ENCODE measurements at regions not wholly inside any gene's neighbourhood (a gene's known extent, or its start where the extent isn't known, plus 50 kb on each side); places are given as distances from the start of the nearest gene placed in this dataset.

DNA sequence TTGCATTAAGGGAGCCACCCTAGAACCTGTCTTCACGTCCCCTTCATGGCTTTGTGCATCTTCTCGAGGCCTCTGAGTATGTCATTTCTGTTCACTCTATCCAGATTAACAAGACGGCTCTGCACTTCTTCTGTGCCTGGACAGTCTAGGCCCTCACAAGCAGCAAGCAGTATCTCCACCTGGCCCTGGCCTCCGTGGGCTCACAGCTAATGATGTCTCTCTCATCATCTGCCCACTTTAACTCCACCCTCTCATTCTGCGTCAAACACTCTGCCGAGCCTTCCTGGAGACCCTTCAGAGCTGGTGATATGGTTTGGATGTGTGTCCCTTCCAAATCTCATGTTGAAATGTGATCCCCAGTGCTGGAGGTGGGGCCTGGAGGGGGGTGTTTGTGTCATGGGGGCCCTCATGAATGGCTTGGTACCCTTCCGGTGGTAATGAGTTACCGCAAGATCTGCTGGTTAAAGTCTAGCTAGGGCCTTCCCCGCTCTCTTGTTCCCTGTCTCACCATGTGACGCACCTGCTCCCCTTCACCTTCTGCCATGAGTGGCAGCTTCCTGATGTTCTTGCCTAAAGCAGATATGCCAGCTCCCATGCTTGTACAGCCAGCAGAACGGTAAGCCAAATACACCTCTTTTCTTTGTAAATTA is 132.5 kb upstream of the ID2 start:
- H3K14ac ChIP-seq (ENCODE audit: low read length): no peak overlapping the region
- no peak overlapping the region for H2AK5ac ChIP-seq (ENCODE audit: low read length)
- peaks cover 21% of the 10 kb centered on the region for H3K79me1 ChIP-seq (ENCODE audit: low read length)
- H3K23ac ChIP-seq (ENCODE audit: low read length): no peak overlapping the region
- H2BK120ac ChIP-seq (ENCODE audit: insufficient read depth, low read length, poor library complexity): peak overlapping the region; percentile 16
- peak overlapping the region; percentile 16 for H2BK12ac ChIP-seq (ENCODE audit: low read length)
- no peak overlapping the region for H3K9ac ChIP-seq (ENCODE audit: low read length)
- DNase-seq: no peak
- no peaks in the 10 kb centered on the region for H3K27me3 ChIP-seq (ENCODE audit: insufficient read depth, low read length)
- no peak overlapping the region for H3K27ac ChIP-seq (ENCODE audit: low read depth, low read length)
- H3K9me3 ChIP-seq (ENCODE audit: insufficient read depth, low read depth, low read length): peaks cover 2% of the 10 kb centered on the region
- no peak overlapping the region for H4K12ac ChIP-seq (ENCODE audit: low read depth, low read length)
- H3K36me3 ChIP-seq (ENCODE audit: control insufficient read depth in 1 of 2, insufficient read depth in 2 of 2, low read length in 2 of 2): no peaks in the 10 kb centered on the region
- no peak overlapping the region for H3K4me3 ChIP-seq (ENCODE audit: low read depth, low read length)
- no peak overlapping the region for H4K8ac ChIP-seq (ENCODE audit: low read depth, low read length)
- H3K4me1 ChIP-seq (ENCODE audit: control insufficient read depth in 1 of 2, insufficient read depth in 2 of 2, low read length in 2 of 2): peaks cover 16 to 23% of the 10 kb centered on the region in 2 experiments
- no peaks in the 10 kb centered on the region for H3K79me2 ChIP-seq (ENCODE audit: control insufficient read depth, insufficient read depth, low read length, poor library complexity)
- no CpG with 5 or more reads among the region's 11 CpGs for WGBS (ENCODE audit: extremely low coverage, insufficient coverage, insufficient read length)
- H4K91ac ChIP-seq (ENCODE audit: low read depth, low read length): peak overlapping the region; percentile 38
- H3K18ac ChIP-seq (ENCODE audit: low read length): no peak overlapping the region
- H2BK5ac ChIP-seq (ENCODE audit: low read depth, low read length, poor library complexity): no peak overlapping the region
- H3K4me2 ChIP-seq (ENCODE audit: low read length): no peak overlapping the region
- H3K4ac ChIP-seq (ENCODE audit: low read depth, low read length): no peak overlapping the region
- H2AFZ ChIP-seq (ENCODE audit: insufficient read depth, low read length, poor library complexity): no peak overlapping the region

DNA sequence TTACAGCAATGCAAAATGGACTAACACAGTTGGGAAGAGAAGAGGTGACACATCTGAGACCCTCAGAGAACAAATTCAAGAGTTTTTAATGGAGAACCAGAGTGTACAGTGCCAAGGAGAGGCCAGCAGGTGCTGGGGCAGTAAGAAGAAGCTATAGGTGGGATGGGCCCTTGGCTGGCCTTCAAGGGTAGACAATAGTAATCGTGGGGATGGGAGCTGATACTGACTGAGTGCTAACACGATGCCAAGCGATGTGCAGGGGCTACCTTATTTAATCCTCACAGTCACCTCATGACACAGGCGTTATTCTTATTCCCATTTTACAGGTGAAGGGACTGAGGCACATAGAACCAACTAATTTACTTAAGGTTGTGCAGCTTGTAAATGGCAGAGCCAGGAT is 131.9 kb upstream of the ID2 start:
- Histone ChIP-seq H3K79me1 (ENCODE audit: low read length) (peaks cover 21% of the 10 kb centered on the region), H3K4me1 (ENCODE audit: control insufficient read depth in 1 of 2, insufficient read depth in 2 of 2, low read length in 2 of 2) (peaks cover 16 to 22% of the 10 kb centered on the region in 2 experiments), H2BK5ac (ENCODE audit: low read depth, low read length, poor library complexity) (no peak overlapping the region), H4K12ac (ENCODE audit: low read depth, low read length) (no peak overlapping the region), H3K18ac (ENCODE audit: low read length) (no peak overlapping the region), H4K8ac (ENCODE audit: low read depth, low read length) (no peak overlapping the region), H3K4me3 (ENCODE audit: low read depth, low read length) (no peak overlapping the region), H3K14ac (ENCODE audit: low read length) (no peak overlapping the region), H3K27ac (ENCODE audit: low read depth, low read length) (no peak overlapping the region), H3K27me3 (ENCODE audit: insufficient read depth, low read length) (no peaks in the 10 kb centered on the region), H3K9ac (ENCODE audit: low read length) (no peak overlapping the region), H4K91ac (ENCODE audit: low read depth, low read length) (no peak overlapping the region), H2AK5ac (ENCODE audit: low read length) (no peak overlapping the region), H2BK12ac (ENCODE audit: low read length) (no peak overlapping the region), H3K79me2 (ENCODE audit: control insufficient read depth, insufficient read depth, low read length, poor library complexity) (no peaks in the 10 kb centered on the region), H2BK120ac (ENCODE audit: insufficient read depth, low read length, poor library complexity) (no peak overlapping the region), H3K23ac (ENCODE audit: low read length) (no peak overlapping the region), H3K36me3 (ENCODE audit: control insufficient read depth in 1 of 2, insufficient read depth in 2 of 2, low read length in 2 of 2) (no peaks in the 10 kb centered on the region), H2AFZ (ENCODE audit: insufficient read depth, low read length, poor library complexity) (no peak overlapping the region), H3K9me3 (ENCODE audit: insufficient read depth, low read depth, low read length) (peaks cover 2% of the 10 kb centered on the region), H3K4ac (ENCODE audit: low read depth, low read length) (no peak overlapping the region), H3K4me2 (ENCODE audit: low read length) (no peak overlapping the region)
- WGBS (ENCODE audit: extremely low coverage, insufficient coverage, insufficient read length): no CpG with 5 or more reads among the region's 4 CpGs
- no peak for DNase-seq

DNA sequence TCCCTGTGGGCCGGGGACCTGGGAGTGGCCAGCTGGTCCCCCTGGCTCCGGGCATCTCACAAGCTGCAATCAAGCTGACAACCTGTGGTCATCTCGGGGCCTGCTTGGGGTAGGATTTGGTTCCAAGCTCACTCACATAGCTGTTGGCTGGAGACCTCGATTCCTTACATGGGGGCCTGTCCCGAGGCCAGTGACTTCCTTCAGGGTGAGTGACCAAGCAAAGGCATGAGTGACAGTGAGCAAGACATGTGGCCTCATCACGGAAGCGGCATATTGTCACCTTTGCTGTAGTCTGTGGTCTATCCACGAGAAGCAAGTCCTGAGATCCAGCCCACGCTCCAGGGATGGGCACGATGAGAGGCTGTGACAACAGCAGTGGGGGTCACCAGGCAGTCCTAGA is 131.4 kb upstream of the ID2 start:
- H2BK120ac ChIP-seq (ENCODE audit: insufficient read depth, low read length, poor library complexity): no peak overlapping the region
- H3K27me3 ChIP-seq (ENCODE audit: insufficient read depth, low read length): no peaks in the 10 kb centered on the region
- H2BK12ac ChIP-seq (ENCODE audit: low read length): peak overlapping the region; percentile 29
- DNase-seq: no peak
- no CpG with 5 or more reads among the region's 10 CpGs for WGBS (ENCODE audit: extremely low coverage, insufficient coverage, insufficient read length)
- H3K36me3 ChIP-seq (ENCODE audit: control insufficient read depth in 1 of 2, insufficient read depth in 2 of 2, low read length in 2 of 2): no peaks in the 10 kb centered on the region
- no peak overlapping the region for H2BK5ac ChIP-seq (ENCODE audit: low read depth, low read length, poor library complexity)
- H3K4me3 ChIP-seq (ENCODE audit: low read depth, low read length): no peak overlapping the region
- peaks cover 16 to 21% of the 10 kb centered on the region in 2 experiments for H3K4me1 ChIP-seq (ENCODE audit: control insufficient read depth in 1 of 2, insufficient read depth in 2 of 2, low read length in 2 of 2)
- no peak overlapping the region for H4K12ac ChIP-seq (ENCODE audit: low read depth, low read length)
- no peak overlapping the region for H2AFZ ChIP-seq (ENCODE audit: insufficient read depth, low read length, poor library complexity)
- H3K4ac ChIP-seq (ENCODE audit: low read depth, low read length): no peak overlapping the region
- no peak overlapping the region for H3K4me2 ChIP-seq (ENCODE audit: low read length)
- H4K91ac ChIP-seq (ENCODE audit: low read depth, low read length): peak overlapping the region; percentile 8
- H3K9ac ChIP-seq (ENCODE audit: low read length): no peak overlapping the region
- H3K27ac ChIP-seq (ENCODE audit: low read depth, low read length): no peak overlapping the region
- no peaks in the 10 kb centered on the region for H3K79me2 ChIP-seq (ENCODE audit: control insufficient read depth, insufficient read depth, low read length, poor library complexity)
- no peak overlapping the region for H3K18ac ChIP-seq (ENCODE audit: low read length)
- H3K79me1 ChIP-seq (ENCODE audit: low read length): peaks cover 21% of the 10 kb centered on the region
- no peak overlapping the region for H3K14ac ChIP-seq (ENCODE audit: low read length)
- peak overlapping the region; percentile 12 for H2AK5ac ChIP-seq (ENCODE audit: low read length)
- H4K8ac ChIP-seq (ENCODE audit: low read depth, low read length): no peak overlapping the region
- peaks cover 2% of the 10 kb centered on the region for H3K9me3 ChIP-seq (ENCODE audit: insufficient read depth, low read depth, low read length)
- no peak overlapping the region for H3K23ac ChIP-seq (ENCODE audit: low read length)

DNA sequence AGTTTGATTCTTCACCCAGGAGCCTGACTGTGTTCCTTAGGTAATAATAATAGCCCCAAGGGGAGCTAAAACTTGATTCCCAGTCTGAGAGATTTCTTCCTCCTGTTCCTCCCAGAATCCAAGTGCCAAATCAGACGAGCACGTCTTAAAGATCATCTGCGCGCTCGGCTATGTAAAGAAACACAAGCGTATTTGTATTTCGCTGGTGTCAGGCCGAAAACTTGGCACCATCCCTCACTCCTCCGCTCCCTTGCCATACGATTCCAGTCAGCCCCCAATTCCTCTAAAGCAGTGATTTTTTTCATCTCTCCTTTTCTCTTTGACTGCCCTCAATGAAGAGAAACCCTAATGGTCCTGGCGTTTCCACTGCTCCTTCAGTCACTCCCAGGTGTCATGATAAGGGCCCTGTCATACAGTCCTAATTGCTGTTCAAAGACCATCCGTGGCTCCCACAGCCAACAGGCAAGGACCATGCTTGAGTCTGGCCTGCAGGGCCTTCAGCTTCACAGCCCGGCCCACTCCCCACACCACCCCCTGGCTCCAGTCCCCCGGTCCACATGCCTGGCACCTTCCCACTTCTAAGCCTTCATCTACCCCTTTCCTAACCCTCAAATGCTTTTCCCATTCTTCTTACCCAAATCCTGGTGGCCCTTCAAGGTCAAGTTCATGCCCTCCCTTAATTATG is 130.8 kb upstream of the ID2 start:
- no CpG with 5 or more reads among the region's 14 CpGs for WGBS (ENCODE audit: extremely low coverage, insufficient coverage, insufficient read length)
- Histone ChIP-seq H3K23ac (ENCODE audit: low read length) (no peak overlapping the region), H3K9me3 (ENCODE audit: insufficient read depth, low read depth, low read length) (peaks cover 2% of the 10 kb centered on the region)

More for the DNA sequence above, 130.8 kb upstream of the ID2 start:
- H3K4me2 ChIP-seq (ENCODE audit: low read length): no peak overlapping the region
- H2BK120ac ChIP-seq (ENCODE audit: insufficient read depth, low read length, poor library complexity): no peak overlapping the region
- H4K91ac ChIP-seq (ENCODE audit: low read depth, low read length): peak overlapping the region; percentile 52
- H3K27me3 ChIP-seq (ENCODE audit: insufficient read depth, low read length): no peaks in the 10 kb centered on the region
- no peak for DNase-seq
- H3K79me1 ChIP-seq (ENCODE audit: low read length): peaks cover 18% of the 10 kb centered on the region
- no peak overlapping the region for H2BK12ac ChIP-seq (ENCODE audit: low read length)
- no peak overlapping the region for H3K14ac ChIP-seq (ENCODE audit: low read length)
- H3K27ac ChIP-seq (ENCODE audit: low read depth, low read length): no peak overlapping the region
- no peak overlapping the region for H4K8ac ChIP-seq (ENCODE audit: low read depth, low read length)
- H3K36me3 ChIP-seq (ENCODE audit: control insufficient read depth in 1 of 2, insufficient read depth in 2 of 2, low read length in 2 of 2): no peaks in the 10 kb centered on the region
- H3K4me1 ChIP-seq (ENCODE audit: control insufficient read depth in 1 of 2, insufficient read depth in 2 of 2, low read length in 2 of 2): peaks cover 16 to 21% of the 10 kb centered on the region in 2 experiments
- no peak overlapping the region for H2BK5ac ChIP-seq (ENCODE audit: low read depth, low read length, poor library complexity)
- H3K4ac ChIP-seq (ENCODE audit: low read depth, low read length): no peak overlapping the region
- peak overlapping the region; percentile 11 for H2AK5ac ChIP-seq (ENCODE audit: low read length)
- H3K4me3 ChIP-seq (ENCODE audit: low read depth, low read length): no peak overlapping the region
- no peak overlapping the region for H3K18ac ChIP-seq (ENCODE audit: low read length)
- H2AFZ ChIP-seq (ENCODE audit: insufficient read depth, low read length, poor library complexity): no peak overlapping the region
- no peaks in the 10 kb centered on the region for H3K79me2 ChIP-seq (ENCODE audit: control insufficient read depth, insufficient read depth, low read length, poor library complexity)
- no peak overlapping the region for H3K9ac ChIP-seq (ENCODE audit: low read length)
- no peak overlapping the region for H4K12ac ChIP-seq (ENCODE audit: low read depth, low read length)

All from trophoblast cell (in vitro differentiated cells and primary cell).